Prostate gland (tissue), 2 donors: ENCODE measurements at regions not wholly inside any gene's neighbourhood (a gene's known extent, or its start where the extent isn't known, plus 50 kb on each side); places are given as distances from the start of the nearest gene placed in this dataset.

ENCODE experiments used
- DNase-seq: peaks from one replicate; pipeline ENCODE4 v3.0.0-alpha.2; 2019; ENCODE audit warnings: low spot score
- H3K27ac ChIP-seq, 2 donors: fragments of 200-600 bp; sonication (generic); 2 replicates each; pipeline ENCODE4 v1.5.1; 2017 to 2019
- H3K27me3 ChIP-seq: fragments of 200-600 bp; sonication (generic); replicated peaks from 2 replicates; pipeline ENCODE4 v1.5.1; 2019; ENCODE audit not compliant: insufficient read depth
- H3K36me3 ChIP-seq, 2 donors: fragments of 200-600 bp; sonication (generic); 1 replicate in 1 of 2; 2 replicates in 1 of 2; pipeline versions ENCODE4 v1.5.1 to v1.8.1; 2017 to 2019
- H3K4me1 ChIP-seq: fragments of 200-600 bp; sonication (generic); replicated peaks from 2 replicates; pipeline ENCODE4 v1.5.1; 2019
- H3K4me3 ChIP-seq, 2 donors: fragments of 200-600 bp; sonication (generic); 2 replicates each; pipeline ENCODE4 v1.5.1; 2017 to 2019
- H3K9me3 ChIP-seq: fragments of 200-600 bp; sonication (generic); 2 replicates; pipeline ENCODE4 v1.5.1; 2017
- CTCF ChIP-seq, 4 experiments: fragments of 200-600 bp in 2 of 4; fragments of 450-650 bp in 2 of 4; sonication (generic) in 2 of 4; IDR thresholded peaks; 1 replicate in 3 of 4; 2 replicates in 1 of 4; pipeline ENCODE4 v1.5.1; 2016 to 2019; ENCODE audit warnings: antibody characterized with exemption in 4 of 4, mild to moderate bottlenecking in 2 of 4, moderate library complexity in 2 of 4
- POLR2A ChIP-seq: fragments of 450-650 bp; IDR thresholded peaks from one replicate; pipeline ENCODE4 v1.6.1; 2016; ENCODE audit warnings: antibody characterized with exemption, mild to moderate bottlenecking
- POLR2AphosphoS5 ChIP-seq: sonication (generic); formaldehyde crosslinking; IDR thresholded peaks from one replicate; pipeline ENCODE4 v1.6.1; 2017; ENCODE audit warnings: antibody characterized with exemption
- WGBS: methylation state at CpG from one replicate; pipeline ENCODE4 v1.1.5; 2018; 5-methylcytosine and 5-hydroxymethylcytosine counted together
- intact Hi-C: fragments of 100-400 bp; cut with DNase I; formaldehyde crosslinking; loops from one replicate; pipeline ENCODE4 v1.14.2; 2022

GRCh38 chr5:54621709-54622108, 104.2 kb downstream of the SNX18 start:
- 56% methylated on average over 5 of the region's 5 CpGs for WGBS
- intact Hi-C loops, result no loop called here

DNA sequence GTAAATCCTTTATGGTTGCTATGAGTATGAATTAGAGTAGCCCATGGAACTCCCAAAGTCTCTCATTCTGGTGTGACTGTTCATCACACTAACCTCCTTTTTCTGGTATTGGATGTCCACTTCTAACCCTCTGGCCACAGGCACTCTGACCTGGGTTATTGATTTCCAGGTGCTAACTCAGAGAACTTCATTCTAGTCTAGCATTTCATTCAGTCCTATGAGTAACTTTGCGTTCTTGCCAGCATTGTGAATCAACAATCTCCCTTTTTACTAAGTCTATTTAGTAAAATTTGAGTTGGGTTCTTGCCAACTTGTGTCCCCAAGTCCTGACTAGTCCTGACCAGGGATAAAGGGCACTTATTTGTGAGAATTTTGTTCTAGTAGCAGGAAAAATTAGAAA, 103.5 kb downstream of the SNX18 start:
- H3K36me3 ChIP-seq, result no peaks in the 10 kb centered on the region
- H3K27ac ChIP-seq, result no peak overlapping the region
- no peak for TF ChIP-seq POLR2A
- no peak for TF ChIP-seq CTCF (IDR thresholded peaks at IDR 0.05)
- TF ChIP-seq POLR2AphosphoS5, result no peak
- DNase-seq, result no peak
- H3K27me3 ChIP-seq, result no peaks in the 10 kb centered on the region
- peaks cover 5% of the 10 kb centered on the region for H3K4me1 ChIP-seq
- intact Hi-C loops, result no loop called here
- no peak overlapping the region for H3K4me3 ChIP-seq
- 74% methylated on average over 1 of the region's 1 CpG for WGBS
- H3K9me3 ChIP-seq, result no peaks in the 10 kb centered on the region

More at GRCh38 chr5:54621709-54622108, 104.2 kb downstream of the SNX18 start:
- Histone ChIP-seq H3K4me1 (no peaks in the 10 kb centered on the region), H3K27ac (no peak overlapping the region), H3K36me3 (no peaks in the 10 kb centered on the region), H3K4me3 (no peak overlapping the region), H3K27me3 (no peaks in the 10 kb centered on the region), H3K9me3 (no peaks in the 10 kb centered on the region)
- TF ChIP-seq POLR2AphosphoS5 (no peak), CTCF (IDR thresholded peaks at IDR 0.05) (no peak), POLR2A (no peak)
- DNase-seq, result no peak

- WGBS, result 84% methylated on average over 3 of the region's 3 CpGs
- intact Hi-C loops, result no loop called here
- TF ChIP-seq POLR2AphosphoS5 (no peak), POLR2A (no peak), CTCF (IDR thresholded peaks at IDR 0.05) (no peak)
Measured at GRCh38 chr5:54620141-54620933, 102.8 kb downstream of the SNX18 start.

GRCh38 chr5:54619731-54620130, 102.2 kb downstream of the SNX18 start:
- TF ChIP-seq POLR2AphosphoS5 (peak; percentile 18), POLR2A (no peak)
- intact Hi-C loops, result no loop called here
- H3K4me1 ChIP-seq, result peaks cover 6% of the 10 kb centered on the region

More at GRCh38 chr5:54620141-54620933, 102.8 kb downstream of the SNX18 start:
- no peak overlapping the region for H3K27ac ChIP-seq
- peaks cover 6% of the 10 kb centered on the region for H3K4me1 ChIP-seq
- no peaks in the 10 kb centered on the region for H3K36me3 ChIP-seq
- no peaks in the 10 kb centered on the region for H3K27me3 ChIP-seq
- DNase-seq, result no peak
- H3K4me3 ChIP-seq, result no peak overlapping the region
- no peaks in the 10 kb centered on the region for H3K9me3 ChIP-seq

GRCh38 chr5:54616518-54617220, 99.1 kb downstream of the SNX18 start:
- H3K27ac ChIP-seq, result peak overlapping the region in 1 of 2 donors; percentile 19
- H3K9me3 ChIP-seq, result no peaks in the 10 kb centered on the region
- no peak overlapping the region for H3K4me3 ChIP-seq
- intact Hi-C loops, result no loop called here
- no peak for TF ChIP-seq CTCF (IDR thresholded peaks at IDR 0.05)
- no peak for TF ChIP-seq POLR2A
- no peak for TF ChIP-seq POLR2AphosphoS5
- no peaks in the 10 kb centered on the region for H3K36me3 ChIP-seq
- no peak for DNase-seq
- H3K4me1 ChIP-seq, result peaks cover 6% of the 10 kb centered on the region
- no peaks in the 10 kb centered on the region for H3K27me3 ChIP-seq
- WGBS, result 65% methylated on average over 8 of the region's 8 CpGs

More at GRCh38 chr5:54619731-54620130, 102.2 kb downstream of the SNX18 start:
- H3K27ac ChIP-seq, result no peak overlapping the region
- H3K36me3 ChIP-seq, result no peaks in the 10 kb centered on the region
- WGBS, result 27% methylated on average over 2 of the region's 2 CpGs
- H3K4me3 ChIP-seq, result no peak overlapping the region
- no peaks in the 10 kb centered on the region for H3K27me3 ChIP-seq
- no peaks in the 10 kb centered on the region for H3K9me3 ChIP-seq
- no peak for DNase-seq
